Adipose tissue (tissue), 3 donors: ENCODE measurements at regions not wholly inside any gene's neighbourhood (a gene's known extent, or its start where the extent isn't known, plus 50 kb on each side); places are given as distances from the start of the nearest gene placed in this dataset.

ENCODE experiments used
- H3K27ac ChIP-seq: one replicate; pipeline ENCODE4 v1.5.1; 2013; ENCODE audit warnings: low read depth, low read length
- WGBS, 3 donors: extraction: QIAGEN DNeasy Blood & Tissue Kit; methylation state at CpG; one replicate each; pipeline ENCODE4 v1.1.7; 2013; 5-methylcytosine and 5-hydroxymethylcytosine counted together
- donor health status: healthy with polysubstance abuse.
- donor health status: Bipolar disorder and iron deficiency.
- donor health status: healthy.

- H3K27ac ChIP-seq = no peak overlapping the region
- 26 to 59% (median 53%) methylated on average over 16 of the region's 16 CpGs for WGBS, 3 donors
Observed at GRCh38 chr2:67215214-67216055, 181.7 kb upstream of the ETAA1 start.

DNA sequence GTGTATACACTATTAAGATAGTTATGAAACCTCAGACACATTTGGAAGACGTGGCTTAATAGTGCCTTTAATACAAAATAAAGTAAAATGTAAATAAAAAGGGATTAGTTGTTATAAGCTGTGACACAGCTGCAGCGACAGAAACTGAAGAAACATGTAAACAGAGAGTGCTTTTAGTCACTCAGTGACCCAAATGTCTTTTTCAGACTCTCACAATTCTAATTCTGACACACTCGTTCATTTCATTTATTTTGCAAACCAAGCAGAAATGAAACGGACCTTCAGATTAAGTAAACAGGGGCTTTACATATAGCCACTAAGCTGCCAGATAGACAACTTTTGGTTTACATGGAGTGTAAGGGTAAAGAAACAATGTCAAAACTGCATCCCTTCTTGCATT is 181.0 kb upstream of the ETAA1 start:
- WGBS, 3 donors = 31 to 79% (median 76%) methylated on average over 4 of the region's 4 CpGs
- H3K27ac ChIP-seq = no peak overlapping the region

DNA sequence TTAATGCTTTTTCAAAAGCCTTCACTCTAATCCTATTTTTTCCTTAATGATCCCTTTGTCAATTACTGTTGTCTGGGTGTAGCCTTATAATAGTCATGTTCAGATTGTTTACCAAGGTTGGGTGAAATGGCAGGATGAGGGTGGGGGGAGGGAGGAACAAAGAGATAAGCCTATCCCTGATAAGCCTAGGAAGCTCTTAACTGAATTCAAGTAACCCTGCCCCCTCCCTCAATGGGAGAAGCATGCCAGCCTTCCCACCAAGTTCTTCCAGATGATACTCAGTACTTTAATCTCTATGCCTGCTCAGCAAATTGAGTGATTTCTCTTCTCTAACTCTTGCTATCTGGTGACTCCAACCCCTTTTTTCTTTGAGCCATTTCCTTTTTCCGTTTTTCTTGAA is 180.3 kb upstream of the ETAA1 start:
- H3K27ac ChIP-seq = no peak overlapping the region
- 62 to 95% (median 80%) methylated on average over 1 of the region's 1 CpG for whole genome bisulfite sequencing, 3 donors

- H3K27ac ChIP-seq = no peak overlapping the region
Observed at GRCh38 chr2:67217398-67217797, 179.7 kb upstream of the ETAA1 start.

DNA sequence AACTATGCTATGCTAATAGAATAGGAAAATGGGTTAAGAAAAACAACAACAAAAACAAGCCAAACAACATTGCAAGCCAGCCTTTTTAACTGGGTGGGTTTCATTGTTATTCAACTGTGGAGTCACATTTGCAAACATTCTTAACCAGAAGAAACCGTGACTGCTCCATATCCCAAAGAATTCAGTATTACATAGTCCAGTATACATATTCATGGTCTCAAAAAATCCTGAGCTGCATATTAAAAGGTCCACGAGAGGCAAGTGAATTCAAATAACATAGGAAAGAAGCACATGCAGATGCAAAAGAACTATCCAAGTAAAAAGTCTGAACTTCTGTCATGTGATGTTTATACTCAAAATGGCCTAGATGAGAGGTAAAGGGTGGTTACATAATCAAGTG is 179.1 kb upstream of the ETAA1 start:
- WGBS, 3 donors = 89 to 96% (median 92%) methylated on average over 2 of the region's 2 CpGs

DNA sequence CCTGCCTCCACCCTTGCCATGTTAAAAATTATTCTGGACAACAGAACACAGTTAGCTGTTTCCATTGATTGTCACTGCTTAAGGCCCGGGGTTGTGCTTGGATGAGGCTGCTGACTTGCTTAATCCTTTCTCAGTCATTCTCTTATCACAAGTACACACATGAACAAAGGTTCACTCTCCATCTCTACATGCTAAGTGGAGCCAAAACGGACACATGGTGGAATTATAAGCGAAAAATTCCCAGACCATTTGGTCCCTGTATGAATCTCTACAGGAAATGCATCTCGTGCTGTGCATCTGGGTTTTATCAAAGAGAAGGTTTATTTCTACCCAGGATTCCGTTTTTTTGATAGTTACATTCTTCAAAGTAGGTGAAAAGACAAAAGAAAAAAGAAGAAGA is 177.5 kb upstream of the ETAA1 start:
- 59 to 63% (median 61%) methylated on average over 5 of the region's 5 CpGs for WGBS, 3 donors
- no peak overlapping the region for H3K27ac ChIP-seq

More for the DNA sequence above, 179.1 kb upstream of the ETAA1 start:
- H3K27ac ChIP-seq = no peak overlapping the region

- no peak overlapping the region for H3K27ac ChIP-seq
- WGBS, 3 donors = 79 to 90% (median 81%) methylated on average over 4 of the region's 4 CpGs
Observed at GRCh38 chr2:67221266-67221665, 175.9 kb upstream of the ETAA1 start.

GRCh38 chr2:67225287-67225973 is 171.7 kb upstream of the ETAA1 start:
- WGBS, 3 donors = 41 to 95% (median 86%) methylated on average over 4 of the region's 4 CpGs
- H3K27ac ChIP-seq = no peak overlapping the region

GRCh38 chr2:67229706-67230105 is 167.4 kb upstream of the ETAA1 start:
- H3K27ac ChIP-seq = no peak overlapping the region

DNA sequence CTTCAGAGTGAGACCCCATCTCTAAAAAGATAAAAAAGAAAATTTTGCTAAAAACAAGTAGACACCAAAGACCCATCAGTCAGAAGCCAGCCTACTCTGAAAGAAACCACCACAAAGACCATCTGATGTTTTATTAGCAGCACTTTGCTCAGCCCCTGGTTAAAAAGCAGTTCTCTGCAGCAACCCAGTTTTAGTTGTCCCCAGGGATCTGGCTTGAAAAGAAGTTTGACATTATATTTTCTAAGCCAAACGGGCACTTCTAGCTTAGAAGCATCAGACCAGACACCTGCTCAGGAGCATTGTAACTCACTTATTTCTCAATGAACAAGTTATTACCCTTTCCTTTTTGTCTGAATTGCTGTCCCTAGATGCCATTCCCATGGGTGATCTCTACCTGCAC is 164.2 kb upstream of the ETAA1 start:
- whole genome bisulfite sequencing, 3 donors = 79 to 87% (median 84%) methylated on average over 1 of the region's 1 CpG
- no peak overlapping the region for H3K27ac ChIP-seq

- no peak overlapping the region for H3K27ac ChIP-seq
- WGBS, 3 donors = 43 to 72% (median 68%) methylated on average over 3 of the region's 3 CpGs
Observed at GRCh38 chr2:67234440-67234839, 162.7 kb upstream of the ETAA1 start.

DNA sequence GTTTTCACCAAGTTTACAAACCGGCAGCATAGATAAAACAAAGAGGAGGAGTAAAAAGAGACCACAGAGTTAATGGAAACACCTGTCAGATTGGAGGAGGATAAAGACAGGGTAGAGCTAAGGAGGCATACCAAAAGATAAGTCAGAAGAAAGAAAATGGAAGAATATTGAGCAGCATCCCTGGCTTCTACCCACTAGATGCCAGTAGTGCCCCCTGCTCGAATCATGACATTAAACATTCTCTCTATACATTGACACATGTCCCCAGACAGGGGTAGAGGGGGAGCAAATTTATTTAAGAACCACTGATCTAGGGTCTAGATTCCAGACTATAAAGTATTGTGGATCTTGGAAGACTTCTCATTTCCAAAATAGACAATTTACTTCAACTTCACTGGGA is 159.8 kb upstream of the ETAA1 start:
- WGBS, 3 donors = 73 to 84% (median 81%) methylated on average over 2 of the region's 2 CpGs
- H3K27ac ChIP-seq = no peak overlapping the region

DNA sequence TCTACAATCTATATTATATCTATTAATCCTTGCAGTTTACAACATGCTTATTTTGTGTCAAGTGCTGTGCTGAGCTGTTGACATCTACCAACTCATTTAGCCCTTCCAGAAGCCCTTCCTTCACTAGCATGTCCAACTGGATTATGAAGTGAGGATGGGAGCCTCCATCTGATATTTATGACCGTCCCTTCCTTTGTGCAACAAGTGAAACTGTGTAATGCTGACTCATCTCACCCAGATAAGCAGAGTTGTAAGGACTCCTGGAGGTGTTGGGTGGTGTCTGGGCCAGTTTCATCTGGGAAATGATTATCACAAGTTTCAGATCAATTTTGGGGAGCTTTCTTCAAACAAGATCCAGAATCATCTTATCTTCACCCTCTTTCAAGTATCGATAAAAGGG is 156.6 kb upstream of the ETAA1 start:
- no peak overlapping the region for H3K27ac ChIP-seq
- WGBS, 3 donors = 93 to 96% (median 93%) methylated on average over 2 of the region's 2 CpGs

DNA sequence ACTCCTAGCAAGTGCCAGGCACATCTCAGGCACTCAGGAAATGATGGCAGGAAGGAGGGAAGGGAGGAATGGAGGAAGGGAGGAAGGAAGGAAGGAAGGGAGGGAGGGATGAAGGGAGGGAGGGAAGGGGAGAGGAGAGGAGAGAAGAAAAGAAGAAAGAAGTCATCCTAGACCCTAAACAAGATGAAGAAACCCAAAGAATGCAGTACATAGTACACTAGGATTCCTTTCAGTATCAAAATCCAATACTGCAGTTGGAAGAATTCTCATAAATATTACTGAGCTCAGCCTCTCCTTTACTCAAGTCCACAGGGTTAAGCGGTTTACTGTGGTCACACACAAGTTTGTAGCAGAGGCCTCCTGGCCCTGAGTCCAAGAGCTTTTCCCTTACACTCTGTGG is 155.7 kb upstream of the ETAA1 start:
- no peak overlapping the region for H3K27ac ChIP-seq
- 84 to 92% (median 87%) methylated on average over 1 of the region's 1 CpG for WGBS, 3 donors

- WGBS, 3 donors = 79 to 80% (median 80%) methylated on average over 3 of the region's 3 CpGs
- no peak overlapping the region for H3K27ac ChIP-seq
Observed at GRCh38 chr2:67242456-67242855, 154.7 kb upstream of the ETAA1 start.

GRCh38 chr2:67243919-67244318 is 153.2 kb upstream of the ETAA1 start:
- WGBS, 3 donors = 86 to 95% (median 91%) methylated on average over 2 of the region's 2 CpGs
- H3K27ac ChIP-seq = no peak overlapping the region

DNA sequence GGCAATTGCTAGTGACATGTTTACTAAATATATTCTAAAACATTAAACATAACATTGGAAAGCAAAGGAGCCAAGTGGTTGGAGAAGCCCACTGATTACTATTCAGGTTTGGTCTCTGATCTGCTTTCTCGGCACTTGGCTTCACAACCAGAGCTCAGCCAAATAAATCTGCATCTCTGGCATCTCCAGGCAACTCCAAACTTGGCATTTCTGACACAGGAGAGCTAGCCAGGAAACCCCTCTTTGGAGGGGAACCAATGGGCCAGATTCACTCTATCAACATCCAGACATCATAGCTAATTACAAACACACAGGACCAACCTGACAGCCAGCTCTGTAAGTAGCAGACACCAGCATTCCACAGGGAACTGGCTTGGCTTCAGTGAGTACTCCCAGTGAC is 150.3 kb upstream of the ETAA1 start:
- WGBS, 3 donors = 87 to 96% (median 88%) methylated on average over 1 of the region's 1 CpG
- no peak overlapping the region for H3K27ac ChIP-seq

DNA sequence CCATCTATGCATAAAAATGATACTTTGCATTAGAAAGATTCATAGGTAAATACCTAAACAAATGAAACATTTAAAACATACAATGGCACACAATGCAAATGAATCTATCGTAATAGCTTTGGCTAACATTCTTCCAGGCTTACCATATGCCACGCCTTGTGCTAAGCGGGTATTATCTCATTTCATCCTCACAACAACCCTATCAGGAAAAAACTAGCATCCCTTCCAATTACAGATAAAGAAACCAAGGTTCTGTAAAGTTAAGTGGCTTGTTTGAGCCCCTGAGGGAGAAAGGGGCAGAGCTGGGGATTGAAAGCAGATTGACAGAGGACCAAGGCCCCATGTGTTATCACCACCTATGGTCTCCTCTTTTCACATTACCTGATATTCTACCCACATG is 145.4 kb upstream of the ETAA1 start:
- H3K27ac ChIP-seq = no peak overlapping the region
- 88 to 97% (median 90%) methylated on average over 3 of the region's 3 CpGs for WGBS, 3 donors

DNA sequence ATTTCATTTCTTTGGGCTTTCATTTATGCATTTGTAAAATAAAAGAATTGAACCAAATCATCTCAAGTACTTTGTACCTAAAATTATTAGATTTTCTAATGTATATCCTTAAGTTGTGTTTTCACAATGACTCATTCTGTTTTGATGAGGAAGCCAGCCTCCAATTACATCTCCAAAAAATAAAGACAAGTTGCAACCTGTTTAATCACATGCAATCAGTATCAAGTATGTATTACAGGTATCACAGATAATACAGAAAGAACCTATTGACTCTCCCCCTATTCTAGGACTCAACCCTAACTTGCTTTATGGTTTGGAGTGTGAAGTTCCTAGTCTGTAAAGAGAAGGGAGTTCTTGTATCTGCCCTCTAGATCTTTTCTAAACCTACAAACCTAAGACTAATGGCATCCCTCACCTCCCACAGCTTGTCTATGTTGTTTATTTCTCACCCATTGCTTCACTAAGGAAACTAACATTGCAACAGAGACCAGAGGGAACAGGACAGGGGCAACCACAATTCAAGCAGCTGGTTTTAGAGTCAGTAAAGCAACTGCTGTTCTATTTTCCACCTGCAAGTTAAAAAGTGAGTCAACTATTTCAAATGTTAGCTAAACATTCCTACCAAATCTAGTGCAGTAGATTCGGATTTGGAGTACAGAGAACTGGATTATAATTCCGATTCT is 141.1 kb upstream of the ETAA1 start:
- WGBS, 3 donors = 85 to 93% (median 89%) methylated on average over 2 of the region's 2 CpGs
- H3K27ac ChIP-seq = no peak overlapping the region
